HG03571 (cell line): ENCODE measurements at regions not wholly inside any gene's neighbourhood (a gene's known extent, or its start where the extent isn't known, plus 50 kb on each side); places are given as distances from the start of the nearest gene placed in this dataset.

Experiments used
- ATAC-seq: cut with Tn5 transposase; IDR thresholded peaks from one replicate; pipeline ENCODE4 v1.9.1; 2021; ENCODE audit not compliant: unreplicated experiment

GRCh38 chr3:30945291-30945690 is 50.8 kb upstream of the GADL1 start:
- ATAC-seq, result no peak

GRCh38 chr3:30948426-30948825 is 54.0 kb upstream of the GADL1 start:
- no peak for ATAC-seq

GRCh38 chr3:30951826-30952225 is 57.4 kb upstream of the GADL1 start:
- ATAC-seq, result no peak

GRCh38 chr3:30952786-30953185 is 58.3 kb upstream of the GADL1 start:
- ATAC-seq, result no peak

GRCh38 chr3:30954426-30954825 is 60.0 kb upstream of the GADL1 start:
- ATAC-seq, result no peak

- no peak for ATAC-seq
These were observed 67.6 kb upstream of the GADL1 start for GRCh38 chr3:30962084-30962483.

- no peak for ATAC-seq
These were observed 68.0 kb upstream of the GADL1 start for GRCh38 chr3:30962493-30962892.

GRCh38 chr3:30963223-30963722 is 68.8 kb upstream of the GADL1 start:
- ATAC-seq, result no peak

- peak; percentile 85 for ATAC-seq
These were observed 70.2 kb upstream of the GADL1 start for GRCh38 chr3:30964612-30965011.

- no peak for ATAC-seq
These were observed 72.4 kb upstream of the GADL1 start for GRCh38 chr3:30966896-30967295.

- ATAC-seq, result no peak
These were observed 75.7 kb upstream of the GADL1 start for GRCh38 chr3:30970183-30970582.

- no peak for ATAC-seq
These were observed 78.0 kb upstream of the GADL1 start for GRCh38 chr3:30972449-30972848.

GRCh38 chr3:30974071-30974470 is 79.6 kb upstream of the GADL1 start:
- ATAC-seq, result no peak

- no peak for ATAC-seq
These were observed 83.1 kb upstream of the GADL1 start for GRCh38 chr3:30977592-30977991.

- no peak for ATAC-seq
These were observed 86.5 kb upstream of the GADL1 start for GRCh38 chr3:30980993-30981392.

GRCh38 chr3:30982416-30983075 is 88.1 kb upstream of the GADL1 start:
- no peak for ATAC-seq

- ATAC-seq, result peak; percentile 89
These were observed 90.6 kb upstream of the GADL1 start for GRCh38 chr3:30984855-30985749.

- no peak for ATAC-seq
These were observed 92.1 kb upstream of the GADL1 start for GRCh38 chr3:30986551-30986950.

- ATAC-seq, result no peak
These were observed 94.3 kb upstream of the GADL1 start for GRCh38 chr3:30988769-30989168.

GRCh38 chr3:30989276-30990030 is 95.0 kb upstream of the GADL1 start:
- no peak for ATAC-seq

- no peak for ATAC-seq
These were observed 102.0 kb upstream of the GADL1 start for GRCh38 chr3:30996467-30996866.
